Myocyte (in vitro differentiated cells): ENCODE measurements at regions not wholly inside any gene's neighbourhood (a gene's known extent, or its start where the extent isn't known, plus 50 kb on each side); places are given as distances from the start of the nearest gene placed in this dataset.
"Not testable (repeated sequence)": the region's sequence is repeated elsewhere in the genome, so short reads cannot be mapped to it uniquely, and the experiment has no call there.

ENCODE experiments used
- DNase-seq: peaks from one replicate; pipeline ENCODE4 v3.0.0-alpha.2; 2012; ENCODE audit warnings: low read depth

DNA sequence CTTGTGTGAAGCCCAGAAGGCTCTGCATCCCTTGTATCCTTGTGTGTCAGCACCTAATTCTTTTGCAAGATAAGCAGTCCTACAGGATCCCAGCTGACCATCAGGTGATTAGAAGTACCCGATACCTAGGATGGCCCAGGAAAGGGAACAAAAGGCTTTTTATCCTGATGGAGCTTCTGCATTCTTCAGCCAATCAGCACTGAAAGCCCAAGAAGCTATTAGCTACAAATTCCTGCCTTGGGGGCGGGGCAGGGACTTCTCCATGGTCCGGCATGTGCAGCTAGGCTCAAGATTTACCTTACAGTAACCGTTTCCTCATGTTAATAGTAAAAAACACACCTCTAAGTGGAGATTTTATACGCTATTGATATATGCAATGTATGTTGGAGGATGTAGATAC lies 264.6 kb upstream of the THUMPD2 start:
- DNase-seq = no peak

DNA sequence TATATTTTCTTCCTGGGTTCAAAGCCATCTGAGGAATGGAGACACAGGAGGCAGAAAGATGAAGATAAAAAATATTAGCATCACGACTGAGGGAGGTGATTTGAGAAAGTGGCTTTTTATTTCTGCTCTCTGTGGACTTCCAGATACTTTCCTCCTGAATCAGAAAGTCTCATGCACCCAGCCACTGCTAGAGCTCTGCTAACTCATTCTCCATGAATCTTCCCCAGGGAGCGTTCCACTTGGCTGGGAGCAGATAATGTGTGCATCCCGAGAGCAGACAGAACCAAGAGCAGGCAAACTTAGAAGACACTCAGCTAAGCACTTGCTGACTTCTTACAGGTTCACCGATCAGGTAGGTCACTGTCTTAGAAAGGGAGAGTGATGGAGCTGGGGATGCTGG lies 264.1 kb upstream of the THUMPD2 start:
- DNase-seq = no peak

DNA sequence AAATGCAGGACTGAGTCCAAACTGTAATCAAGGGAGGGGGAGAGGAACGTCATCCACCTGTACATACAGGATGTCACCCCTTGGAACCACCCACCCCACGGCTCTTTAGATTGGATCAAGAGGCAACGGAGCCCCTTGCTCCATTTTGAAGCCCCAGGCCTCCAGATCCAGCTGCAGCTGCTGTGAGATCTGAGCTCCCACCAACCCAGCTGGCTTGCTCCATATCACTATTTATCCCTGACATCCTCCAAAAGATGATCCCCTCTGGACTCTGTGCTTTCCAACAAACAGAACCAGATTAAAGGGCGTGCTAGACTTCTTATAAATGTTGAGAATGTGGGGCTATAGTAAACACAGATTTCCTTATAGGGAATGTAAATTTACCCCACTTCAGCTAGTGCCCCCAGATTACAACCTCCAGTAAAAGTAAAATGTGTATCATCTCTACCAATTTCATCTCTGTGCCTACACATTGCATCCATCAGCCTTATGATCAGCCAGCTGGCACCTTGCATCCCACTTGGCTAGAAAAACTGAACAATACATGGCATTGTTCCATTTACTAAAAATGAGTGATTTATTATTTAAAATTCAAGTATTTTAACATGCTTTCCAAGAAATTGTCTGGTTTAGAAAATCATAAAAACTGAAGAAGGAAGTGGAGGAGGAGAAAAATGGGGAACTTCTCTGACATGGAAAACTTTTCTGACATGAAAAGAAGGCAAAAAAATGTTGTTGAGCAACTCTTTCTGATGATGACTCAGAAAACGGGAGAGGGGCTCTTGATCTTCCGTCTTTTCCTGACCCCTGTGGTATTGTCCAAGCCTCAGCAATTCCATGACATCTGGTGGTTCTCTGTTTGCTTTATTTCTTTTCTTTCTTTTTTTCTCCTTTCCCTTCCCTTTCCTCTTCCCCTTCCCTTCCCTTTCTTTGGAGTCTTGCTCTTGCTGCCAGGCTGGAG lies 262.6 kb upstream of the THUMPD2 start:
- DNase-seq = peak; percentile 72

- no peak for DNase-seq
Measured at GRCh38 chr2:40039549-40039948, 260.5 kb upstream of the THUMPD2 start.

- no peak for DNase-seq
Measured at GRCh38 chr2:40038646-40039045, 259.6 kb upstream of the THUMPD2 start.

- DNase-seq = no peak
Measured at GRCh38 chr2:40037303-40037702, 258.2 kb upstream of the THUMPD2 start.

DNA sequence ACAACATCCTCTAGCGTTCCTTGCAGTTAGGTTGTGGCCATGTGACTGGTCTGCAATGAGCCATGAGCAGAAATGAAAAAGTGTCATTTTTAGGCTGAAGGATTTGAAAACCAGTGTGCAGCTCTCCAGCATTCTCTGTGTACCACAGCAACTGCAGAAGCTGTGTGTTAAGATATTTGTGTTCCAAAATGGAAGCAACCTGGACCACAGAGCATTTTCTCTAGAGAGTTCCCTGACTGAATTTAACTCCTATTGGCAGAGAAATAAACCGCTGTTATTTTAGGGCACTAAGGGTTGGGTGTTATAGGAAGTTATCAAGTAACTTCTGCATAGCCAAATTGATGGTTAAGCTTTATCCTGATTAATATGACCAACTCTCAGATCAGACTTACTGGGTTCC lies 257.2 kb upstream of the THUMPD2 start:
- DNase-seq = peak; percentile 69

DNA sequence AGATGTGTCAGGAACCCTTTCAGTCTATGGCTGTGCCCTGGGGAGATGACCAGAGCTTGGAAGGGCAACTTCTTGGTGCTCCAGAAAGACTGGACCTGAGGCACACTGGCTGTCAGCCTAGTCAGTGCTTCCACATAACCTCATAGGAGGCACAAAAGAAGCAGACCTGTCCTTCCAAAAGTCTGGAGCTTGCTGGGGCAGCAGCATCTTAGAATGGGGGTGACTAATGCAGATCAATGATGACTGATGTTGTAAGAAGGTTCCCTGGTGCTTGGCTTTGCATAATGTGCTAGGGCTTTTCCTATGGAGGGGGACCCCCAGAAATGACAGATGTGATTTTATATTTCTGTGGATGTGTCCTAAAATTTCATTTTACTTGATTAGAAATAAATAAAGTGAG lies 255.7 kb upstream of the THUMPD2 start:
- DNase-seq = no peak

DNA sequence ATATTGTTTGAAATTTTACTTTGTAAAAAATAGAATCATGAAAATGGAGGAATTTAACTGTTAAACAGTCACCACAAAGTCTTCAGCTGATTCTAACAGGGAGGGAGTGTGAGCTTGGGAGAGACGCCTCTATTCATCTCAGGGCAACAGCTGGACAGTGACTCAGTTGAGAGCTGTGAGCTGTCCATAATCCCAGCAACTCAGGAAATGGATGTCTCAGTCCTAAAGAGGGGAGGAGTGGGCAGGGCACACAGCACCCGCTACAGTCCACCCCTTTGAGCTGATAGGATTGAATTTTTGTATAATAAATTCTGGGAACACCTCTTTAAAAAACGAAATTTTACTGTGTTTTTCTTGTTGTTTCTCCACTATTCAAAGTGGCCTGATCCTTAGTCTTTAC lies 255.1 kb upstream of the THUMPD2 start:
- DNase-seq = peak; percentile 93

DNA sequence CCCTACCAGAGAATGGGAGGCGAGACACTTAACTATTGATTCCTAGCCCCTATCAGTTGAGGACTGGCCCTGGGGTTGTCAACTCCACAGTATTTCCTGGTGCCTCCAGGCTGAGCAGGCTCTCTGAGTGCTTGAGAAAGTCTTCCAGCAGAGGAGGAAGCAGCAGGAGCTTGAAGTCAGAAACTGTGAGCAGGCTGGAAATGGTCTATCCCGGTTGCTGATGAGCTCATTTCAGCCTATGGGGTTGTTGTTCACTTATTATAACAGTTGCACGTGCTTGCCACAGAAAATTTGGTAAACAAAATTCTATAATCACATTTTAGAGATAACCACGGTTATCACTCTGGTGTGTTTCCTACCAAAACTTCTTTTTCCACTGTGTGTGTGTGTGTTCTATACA lies 254.7 kb upstream of the THUMPD2 start:
- DNase-seq = peak; percentile 60

- DNase-seq = peak; percentile 68
Measured at GRCh38 chr2:40032650-40033319, 253.7 kb upstream of the THUMPD2 start.

DNA sequence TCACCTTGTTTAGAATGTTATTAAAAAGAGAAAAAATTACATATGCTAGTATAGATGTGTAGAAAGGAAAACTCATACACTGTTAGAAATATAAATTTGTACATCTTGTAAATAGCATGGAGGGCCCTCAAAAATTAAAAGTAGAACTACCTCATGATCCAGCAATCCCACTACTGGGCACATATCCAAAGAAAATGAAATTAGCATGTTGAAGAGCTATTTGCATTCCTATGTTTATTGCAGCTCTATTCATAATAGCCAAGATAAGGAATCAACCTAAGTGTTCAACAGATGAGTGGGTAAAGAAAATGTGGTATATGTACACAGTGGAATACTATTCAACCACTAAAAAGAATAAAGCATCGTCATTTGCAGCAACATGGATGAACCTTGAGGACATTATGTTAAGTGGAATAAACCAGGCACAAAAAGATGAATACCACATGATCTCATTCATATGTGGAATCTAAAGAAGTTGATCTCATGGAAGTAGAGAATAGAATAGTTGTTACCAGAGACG lies 251.5 kb upstream of the THUMPD2 start:
- DNase-seq = no peak

DNA sequence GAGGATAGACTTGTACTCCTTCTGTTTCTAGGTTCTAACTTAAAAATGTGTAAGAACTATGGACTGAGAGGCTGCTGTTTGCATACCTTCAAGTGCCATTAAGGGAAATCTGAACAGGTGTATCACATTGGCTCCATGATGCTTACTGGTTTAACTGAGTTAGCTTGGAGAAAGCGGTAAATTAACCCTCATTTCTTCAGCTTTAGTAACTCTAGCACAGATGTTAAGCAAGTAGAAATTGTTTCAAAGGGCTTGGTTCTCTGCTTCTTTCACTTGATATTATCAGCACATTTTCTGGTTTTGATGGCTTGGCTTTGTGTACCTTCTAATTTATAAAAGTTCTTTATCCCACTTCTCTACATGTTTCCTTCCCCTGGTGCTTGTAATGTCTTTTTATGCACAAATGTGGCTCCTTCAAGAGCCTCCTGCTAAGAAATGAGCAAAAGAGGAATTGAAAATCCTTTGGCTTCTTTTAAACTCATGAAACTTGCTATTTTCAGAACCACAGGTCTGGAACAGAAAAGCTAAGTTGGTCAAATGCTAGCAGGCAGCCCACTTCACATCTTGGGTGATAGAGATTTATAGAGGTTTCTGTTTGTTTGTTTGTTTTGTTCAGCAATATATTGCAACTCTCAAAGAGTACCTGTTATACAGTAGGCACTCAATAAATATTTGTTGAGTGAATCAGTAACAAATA lies 249.9 kb upstream of the THUMPD2 start:
- DNase-seq = no peak

- no peak for DNase-seq
Measured at GRCh38 chr2:40027968-40028367, 248.9 kb upstream of the THUMPD2 start.

DNA sequence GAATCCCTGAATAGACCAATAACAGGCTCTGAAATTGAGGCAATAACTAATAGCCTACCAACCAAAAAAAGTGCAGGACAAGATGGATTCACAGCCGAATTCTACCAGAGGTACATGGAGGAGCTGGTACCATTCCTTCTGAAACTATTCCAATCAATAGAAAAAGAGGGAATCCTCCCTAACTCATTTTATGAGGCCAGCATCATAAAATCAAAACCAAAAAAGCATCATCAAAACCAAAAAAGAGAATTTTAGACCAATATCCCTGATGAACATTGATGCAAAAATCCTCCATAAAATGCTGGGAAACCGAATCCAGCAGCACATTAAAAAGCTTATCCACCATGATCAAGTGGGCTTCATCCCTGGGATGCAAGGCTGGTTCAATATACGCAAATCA lies 246.2 kb upstream of the THUMPD2 start:
- DNase-seq = not testable (repeated sequence)

DNA sequence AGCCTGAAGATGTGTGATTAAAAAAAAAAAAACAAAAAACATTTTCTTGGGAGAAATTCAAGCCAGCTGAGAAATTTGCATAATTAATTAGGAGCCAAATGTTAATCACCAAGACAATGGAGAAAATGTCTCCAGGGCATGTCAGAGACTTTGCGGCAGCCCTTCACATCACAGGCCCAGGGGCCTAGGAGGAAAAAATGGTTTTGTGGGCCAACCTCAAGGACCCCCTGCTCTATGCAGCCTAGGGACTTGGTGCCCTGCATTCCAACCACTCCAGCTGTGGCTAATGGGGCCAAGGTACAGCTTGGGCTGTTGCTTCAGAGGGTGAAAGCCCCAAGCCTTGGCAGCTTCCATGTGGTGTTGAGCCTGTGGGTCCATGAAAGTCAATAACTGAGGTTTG lies 241.9 kb upstream of the THUMPD2 start:
- DNase-seq = no peak

GRCh38 chr2:40016151-40016885 lies 237.3 kb upstream of the THUMPD2 start:
- no peak for DNase-seq

- not testable (repeated sequence) for DNase-seq
Measured at GRCh38 chr2:40013962-40014361, 234.9 kb upstream of the THUMPD2 start.

- no peak for DNase-seq
Measured at GRCh38 chr2:40004336-40004735, 225.3 kb upstream of the THUMPD2 start.

DNA sequence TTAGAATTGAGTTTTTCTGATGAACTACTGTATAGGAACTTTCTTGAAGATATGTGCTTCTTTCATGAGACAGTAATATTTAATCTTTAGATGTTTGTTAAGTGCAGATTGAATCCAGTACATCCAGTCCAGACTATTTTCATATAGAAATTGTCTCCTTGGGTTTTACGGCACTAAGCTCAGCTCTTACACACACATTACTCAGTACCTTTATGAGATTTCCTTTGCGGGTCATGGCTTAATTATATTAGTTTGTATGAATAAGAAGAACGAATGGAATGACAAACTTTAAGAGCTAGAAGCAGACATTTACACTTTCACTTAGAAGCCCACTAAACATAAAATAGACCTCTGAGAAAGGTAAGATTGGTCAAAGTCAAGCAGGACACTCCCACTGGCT lies 223.3 kb upstream of the THUMPD2 start:
- no peak for DNase-seq

DNA sequence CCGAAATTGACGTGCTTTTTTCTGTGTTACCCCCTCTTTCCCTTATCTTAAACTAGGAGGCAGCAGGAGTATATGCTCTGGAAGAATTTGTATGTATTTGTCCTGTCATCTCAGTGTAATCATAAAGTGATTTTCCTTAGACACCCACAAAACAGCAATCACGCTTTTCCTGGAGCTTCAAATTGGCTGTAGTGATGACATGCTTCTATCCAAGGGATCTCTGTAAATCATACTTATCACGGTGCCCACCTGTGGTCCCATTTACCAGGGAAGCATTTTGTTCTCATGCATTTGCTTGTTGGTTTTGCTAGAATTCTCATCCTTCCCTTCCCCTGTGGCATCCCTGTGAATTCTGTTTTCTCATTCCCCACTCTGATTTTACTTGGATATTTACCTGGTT lies 220.8 kb upstream of the THUMPD2 start:
- DNase-seq = no peak
